HL-60 (cell line): ENCODE measurements at regions not wholly inside any gene's neighbourhood (a gene's known extent, or its start where the extent isn't known, plus 50 kb on each side); places are given as distances from the start of the nearest gene placed in this dataset.

Experiments used
- CTCF ChIP-seq: IDR thresholded peaks from one replicate; pipeline ENCODE4 v1.5.1; 2011; ENCODE audit warnings: low read length, control low read depth, inconsistent platforms; ENCODE audit not compliant: insufficient read depth
- POLR2AphosphoS5 ChIP-seq: IDR thresholded peaks from 2 replicates; pipeline ENCODE4 v1.6.1; 2012; ENCODE audit warnings: low read depth
- REST ChIP-seq: IDR thresholded peaks from 2 replicates; pipeline ENCODE4 v1.6.1; 2012; ENCODE audit warnings: low read depth; ENCODE audit not compliant: insufficient replicate concordance

- no peak for TF ChIP-seq CTCF
- no peak for TF ChIP-seq POLR2AphosphoS5
- TF ChIP-seq REST, result no peak
Measured at GRCh38 chr1:5617546-5617945, 374.7 kb downstream of the NPHP4 start.
